ENCODE measurements at regions not wholly inside any gene's neighbourhood (a gene's known extent, or its start where the extent isn't known, plus 50 kb on each side); places are given as distances from the start of the nearest gene placed in this dataset.

DNA sequence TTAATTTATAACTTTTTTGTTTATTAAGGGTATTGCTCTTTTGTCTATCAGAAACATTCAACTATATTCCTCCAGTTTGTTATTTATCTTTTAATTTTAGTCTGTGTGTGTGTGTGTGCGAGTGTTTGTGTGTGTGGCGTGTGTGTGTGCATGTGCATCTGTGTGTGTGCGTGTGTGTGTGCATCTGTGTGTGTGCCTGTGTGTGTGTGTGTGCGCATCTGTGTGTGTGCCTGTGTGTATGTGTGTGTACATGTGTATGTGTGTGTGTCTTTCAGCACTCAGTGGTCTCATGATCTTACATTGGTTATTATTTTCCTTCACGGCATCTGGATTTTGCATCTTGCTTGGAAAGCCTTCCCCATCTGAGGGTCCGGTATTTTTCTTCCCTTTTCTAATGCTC, 281.1 kb upstream of the RTL1 start:
- CTCF ChIA-PET = no interaction called here
- POLR2A ChIA-PET = no interaction called here

DNA sequence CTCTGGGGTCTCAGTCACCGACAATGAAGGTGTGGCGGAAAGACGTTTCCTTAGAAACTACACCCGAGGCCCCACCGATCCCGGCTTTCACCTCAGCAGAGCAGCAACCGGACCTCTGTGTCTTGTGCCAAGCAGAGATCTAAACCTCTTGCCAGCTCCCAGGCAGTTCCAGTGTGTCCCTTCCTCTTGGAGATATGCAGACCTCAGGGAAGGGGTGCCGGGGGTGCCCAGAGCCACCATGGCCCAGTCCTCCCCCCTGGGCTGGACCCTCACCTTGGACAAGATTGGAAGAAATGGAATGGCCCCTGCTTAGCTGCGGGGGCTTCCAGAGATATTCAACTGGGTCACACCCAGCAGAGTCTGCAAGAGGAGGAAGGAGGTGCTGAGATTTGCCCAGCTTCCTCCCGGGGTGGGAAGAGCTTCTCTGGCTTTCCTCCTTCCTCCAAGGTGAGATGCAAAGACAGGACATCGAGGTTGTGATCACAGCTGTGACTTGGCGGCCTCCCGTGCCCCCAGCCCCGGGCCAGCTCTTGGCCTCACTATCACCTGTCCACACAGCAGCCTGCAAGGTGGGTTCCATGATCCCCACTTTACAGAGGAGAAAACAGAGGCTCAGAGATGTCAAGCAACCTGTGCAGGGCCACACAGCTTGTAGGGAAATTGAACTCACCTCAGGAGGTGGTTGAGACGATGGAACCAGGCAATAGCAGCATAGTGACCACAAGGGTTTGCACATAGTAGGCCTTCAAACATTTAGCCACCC, 281.7 kb upstream of the RTL1 start:
- POLR2A ChIA-PET = no interaction called here
- CTCF ChIA-PET = no interaction called here

DNA sequence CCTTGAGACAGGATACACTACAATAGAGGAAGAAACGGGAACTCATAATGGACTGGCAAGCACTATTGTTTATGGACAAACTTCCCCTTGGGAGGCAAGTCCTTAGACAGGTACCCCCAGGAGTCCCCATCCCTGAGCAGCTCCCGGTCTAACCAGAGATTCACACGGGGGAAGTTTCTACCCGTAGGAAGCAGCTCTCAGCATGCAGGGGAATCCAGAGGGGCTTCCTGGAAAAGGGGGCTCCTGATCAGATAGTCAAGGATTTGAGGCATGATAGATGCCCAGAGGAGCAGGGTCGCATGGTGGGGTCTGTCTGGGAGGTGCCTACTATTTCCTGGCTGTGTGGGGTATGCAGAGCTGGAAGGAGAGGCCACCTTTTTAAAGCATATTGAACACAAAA, 282.4 kb upstream of the RTL1 start:
- ChIA-PET CTCF (no interaction called here), POLR2A (no interaction called here)

DNA sequence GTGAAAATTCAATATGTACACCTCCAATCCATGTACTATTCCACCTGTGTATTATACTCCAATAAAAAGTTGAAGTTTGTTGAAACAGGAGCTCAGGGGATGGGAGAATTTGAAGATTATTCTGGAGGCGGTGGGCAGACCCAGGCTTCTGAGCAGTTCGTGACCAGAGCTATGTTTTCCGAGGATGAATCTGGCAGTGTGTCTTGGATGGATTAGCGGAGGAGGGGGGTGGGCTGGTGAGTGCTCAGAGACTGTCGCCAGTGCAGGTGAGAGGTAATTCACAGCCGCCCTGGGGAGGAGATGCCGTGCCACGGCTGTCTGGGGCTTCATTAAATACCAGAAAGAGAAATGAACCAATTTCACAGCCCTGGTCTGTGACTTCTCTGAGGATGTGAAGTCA, 283.0 kb upstream of the RTL1 start:
- ChIA-PET POLR2A (no interaction called here), CTCF (no interaction called here)

DNA sequence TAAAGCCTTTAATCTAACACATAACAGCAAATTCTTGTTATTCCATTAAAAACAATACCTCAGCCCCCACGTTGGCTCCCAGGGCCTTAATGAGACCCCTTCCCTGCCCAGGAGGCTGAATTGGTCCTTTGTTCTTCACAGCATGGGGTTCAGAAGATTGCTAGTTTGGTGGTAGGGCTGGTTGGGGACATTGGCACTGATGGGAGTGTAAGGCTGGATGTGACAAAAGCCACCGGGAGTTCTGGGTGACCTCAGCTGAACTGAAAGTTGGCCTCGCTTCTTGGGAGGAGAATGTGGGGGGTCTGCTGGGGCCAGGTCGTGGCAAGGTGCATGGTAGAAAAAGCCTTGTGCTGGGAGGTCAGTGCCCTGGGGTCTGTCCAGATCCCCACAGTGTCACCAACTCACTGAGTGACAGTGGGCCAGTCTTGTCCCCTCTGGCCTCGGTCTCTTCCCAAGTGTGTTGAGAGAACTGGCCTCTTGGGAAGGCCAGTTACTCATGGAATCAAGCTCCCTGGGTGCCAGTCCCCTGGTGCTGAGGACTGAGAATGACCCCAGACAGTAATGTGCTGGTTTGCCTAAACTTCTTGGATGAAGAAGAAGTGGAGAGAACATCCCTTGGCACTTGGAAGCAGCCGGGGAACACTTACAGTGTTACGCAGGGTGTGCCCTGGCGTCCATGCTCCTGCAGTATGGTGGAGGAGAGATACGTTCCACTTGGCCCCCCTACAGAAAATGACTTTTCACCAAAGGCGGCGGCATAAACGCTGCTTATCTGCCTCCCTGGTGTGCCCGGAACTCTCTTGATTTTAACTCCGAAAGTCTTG, 283.7 kb upstream of the RTL1 start:
- POLR2A ChIA-PET = no interaction called here
- CTCF ChIA-PET = no interaction called here

DNA sequence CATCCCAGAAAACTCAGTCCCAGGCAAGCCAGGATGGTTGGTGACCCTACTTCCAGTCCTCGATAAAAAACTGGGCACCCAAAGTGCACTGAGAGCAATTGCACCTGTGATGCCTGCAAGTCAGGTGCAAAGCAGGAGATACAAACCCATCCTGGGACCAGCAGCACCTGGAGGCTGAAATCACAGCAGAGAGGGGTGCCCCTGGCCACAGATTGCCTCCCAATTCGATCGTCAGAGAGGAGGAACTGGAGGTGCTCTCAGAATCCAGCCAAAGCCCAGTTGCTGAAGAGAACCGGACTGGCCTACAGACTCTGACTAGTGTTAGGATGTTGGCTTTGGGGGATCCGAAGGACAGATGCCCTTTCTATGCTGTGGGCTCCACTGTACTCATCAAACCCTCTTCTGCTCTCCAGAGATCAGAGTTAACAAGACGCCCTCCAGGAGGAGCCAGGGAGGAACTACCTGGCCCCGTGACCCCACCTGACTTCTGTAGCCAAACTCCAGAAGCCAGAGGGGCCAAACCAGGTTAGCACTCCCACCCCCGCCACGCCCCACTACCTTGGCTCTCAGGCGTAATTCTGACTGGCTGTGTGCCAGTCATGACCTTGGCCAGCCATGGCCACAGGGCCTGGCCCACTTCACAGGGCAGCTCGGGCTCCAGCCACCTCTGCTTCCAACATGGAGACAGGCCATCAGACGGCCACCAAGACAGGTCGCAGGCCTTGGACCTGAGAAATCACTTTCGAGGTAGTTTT, 284.5 kb upstream of the RTL1 start:
- CTCF ChIA-PET = no interaction called here
- POLR2A ChIA-PET = no interaction called here

DNA sequence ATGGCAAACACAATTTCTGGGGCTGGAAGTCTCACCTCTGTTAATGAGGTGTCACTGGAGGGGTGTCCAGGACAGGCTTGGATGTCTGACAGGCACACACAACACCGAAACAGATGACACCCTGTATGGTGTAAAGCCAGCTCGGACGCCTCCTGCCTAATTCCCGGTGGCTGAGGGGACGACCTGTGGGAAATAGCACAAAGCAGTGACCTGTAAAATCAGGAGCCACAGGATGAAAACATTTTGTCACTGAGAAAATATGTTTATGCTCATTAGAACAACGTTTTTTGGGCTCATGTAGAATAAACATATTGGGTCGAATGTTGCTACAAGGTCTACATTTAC, 285.0 kb upstream of the RTL1 start:
- ChIA-PET CTCF (no interaction called here), POLR2A (no interaction called here)

DNA sequence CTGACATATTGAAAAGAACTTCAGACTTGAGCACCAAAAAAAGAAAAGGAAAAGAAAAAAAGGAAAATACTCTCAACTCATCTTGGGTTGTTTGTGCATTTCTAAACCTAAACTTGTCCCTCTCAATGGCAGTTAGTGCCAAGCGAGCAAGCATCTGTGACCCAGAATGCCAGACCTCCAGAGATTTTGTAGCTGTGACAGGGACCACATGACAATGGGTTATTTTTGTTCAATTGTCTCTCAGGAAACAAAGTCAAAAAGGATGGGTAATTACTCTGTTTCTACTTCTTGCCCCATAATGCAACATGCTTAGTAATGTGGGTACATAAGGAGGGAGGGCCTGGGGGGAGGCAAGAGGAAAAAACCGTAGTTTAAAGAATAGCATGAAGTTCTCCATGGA, 285.7 kb upstream of the RTL1 start:
- ChIA-PET CTCF (no interaction called here), POLR2A (no interaction called here)

DNA sequence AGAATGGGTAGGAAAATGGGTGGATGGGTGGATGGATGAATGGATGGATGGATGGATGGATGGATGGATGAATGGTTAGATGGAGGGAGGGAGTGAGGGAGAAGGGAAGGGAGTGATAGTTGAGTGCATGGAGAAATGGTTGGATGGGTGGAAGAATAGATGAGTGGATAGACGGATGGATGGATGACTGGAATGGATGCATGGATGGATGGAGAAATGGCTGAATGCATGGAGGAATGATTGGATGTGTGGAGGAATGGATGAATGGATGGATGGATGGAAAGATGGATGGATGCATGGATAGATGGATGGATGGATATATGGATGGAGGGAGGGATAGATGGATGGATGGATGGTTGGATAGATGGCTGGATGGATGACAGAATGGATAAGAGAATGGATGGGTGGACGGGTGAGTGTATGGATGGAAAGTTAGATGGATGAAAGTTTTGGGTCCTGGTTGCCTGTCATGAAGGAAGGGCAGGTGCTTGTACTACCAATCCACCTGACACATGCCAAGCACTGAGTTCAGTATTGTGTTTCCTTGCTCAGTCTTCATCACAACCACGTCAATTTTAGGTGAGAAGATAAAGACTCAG, 286.5 kb upstream of the RTL1 start:
- POLR2A ChIA-PET = no interaction called here

DNA sequence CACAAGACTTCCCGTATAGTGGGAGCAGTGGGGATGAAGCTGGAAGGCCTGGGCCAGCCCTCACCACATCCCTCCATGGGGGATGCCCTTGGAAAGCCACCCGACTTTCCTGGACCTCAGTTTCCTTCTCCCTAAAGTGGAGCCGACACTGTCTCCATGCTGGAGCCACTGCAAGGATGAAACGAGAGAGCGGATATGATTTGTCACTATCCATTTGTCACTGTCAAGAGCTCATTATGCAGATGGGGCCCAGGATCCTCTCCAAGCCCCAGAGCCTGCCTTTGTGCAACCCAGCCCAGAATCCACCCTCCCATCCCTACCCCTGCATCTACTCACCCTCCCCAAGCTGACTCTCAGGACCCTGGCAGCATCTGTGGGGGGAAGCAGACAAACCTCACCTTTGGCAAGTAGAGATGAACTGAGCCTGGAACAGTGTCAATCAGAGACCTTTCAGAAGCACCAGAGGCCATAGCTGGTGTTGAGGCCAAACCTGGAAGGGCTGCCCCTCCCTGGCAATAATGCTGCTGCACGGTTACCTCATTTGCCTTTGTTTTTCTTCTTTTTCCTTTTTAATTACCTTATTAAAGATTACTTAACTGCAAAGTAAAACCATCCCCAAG, 287.7 kb upstream of the RTL1 start:
- POLR2A ChIA-PET = no interaction called here
- CTCF ChIA-PET = no interaction called here

More for the DNA sequence above, 286.5 kb upstream of the RTL1 start:
- CTCF ChIA-PET = no interaction called here

DNA sequence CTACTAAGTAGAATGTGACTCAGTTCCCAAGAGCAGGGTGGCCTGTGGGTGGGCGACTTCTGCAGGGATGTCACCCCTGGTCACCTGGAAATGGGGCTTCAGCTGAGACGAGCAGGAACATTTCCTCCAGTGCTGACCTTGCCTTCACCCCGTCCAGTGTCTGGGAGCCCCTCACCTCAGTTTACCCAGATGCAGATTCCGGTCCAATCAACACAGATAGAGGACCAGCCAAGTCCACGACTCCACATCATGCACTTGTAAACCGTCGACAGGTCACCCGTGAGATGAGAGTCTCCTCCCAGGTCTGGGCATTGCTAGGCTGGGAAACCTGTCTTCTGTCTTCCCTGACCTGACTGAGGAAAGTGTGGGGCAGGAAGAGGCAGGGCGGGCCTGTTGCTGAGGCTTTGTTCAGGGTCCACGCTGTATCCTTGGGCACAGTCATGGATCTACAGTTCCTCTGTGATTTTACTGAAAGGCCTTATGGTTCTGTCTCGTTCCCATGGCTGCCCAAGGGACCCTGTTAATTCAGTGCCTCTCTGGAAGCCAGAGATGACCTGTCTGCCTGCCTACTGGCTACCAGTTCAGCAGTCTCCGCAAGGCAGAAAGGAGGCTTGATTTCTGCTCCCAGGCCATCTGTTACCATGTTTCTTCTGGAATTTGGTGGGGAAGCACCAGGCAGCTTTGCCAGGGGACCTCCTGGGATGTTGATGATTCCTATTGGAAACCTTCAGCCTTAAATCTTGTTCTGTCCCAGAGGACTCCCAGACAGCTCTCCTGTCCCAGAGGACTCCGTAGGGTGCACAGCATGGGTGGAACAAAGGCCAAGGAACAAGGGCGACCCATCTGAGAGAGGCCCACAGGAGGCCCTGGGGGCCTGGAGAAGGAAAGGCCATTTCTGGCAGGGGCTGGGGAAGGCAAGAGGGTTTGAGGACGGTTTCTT, 288.5 kb upstream of the RTL1 start:
- ChIA-PET CTCF (no interaction called here), POLR2A (no interaction called here)

DNA sequence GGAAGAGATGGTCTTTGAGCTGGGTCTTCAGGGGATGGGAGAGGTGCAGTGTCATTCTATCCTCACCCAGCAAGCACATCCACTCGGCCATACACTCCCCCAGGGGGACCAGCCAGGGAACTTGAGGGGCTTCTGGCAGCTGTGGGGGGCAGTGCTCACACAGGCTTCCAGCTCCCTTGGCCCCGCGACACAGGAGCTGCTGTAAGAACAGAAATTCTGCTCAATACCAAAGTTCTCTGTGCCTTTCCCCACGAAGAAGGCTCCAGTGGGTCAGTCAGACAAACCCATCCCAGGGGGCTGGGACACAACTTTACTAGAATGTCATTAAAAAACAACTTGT, 289.1 kb upstream of the RTL1 start:
- POLR2A ChIA-PET = no interaction called here
- CTCF ChIA-PET = no interaction called here

DNA sequence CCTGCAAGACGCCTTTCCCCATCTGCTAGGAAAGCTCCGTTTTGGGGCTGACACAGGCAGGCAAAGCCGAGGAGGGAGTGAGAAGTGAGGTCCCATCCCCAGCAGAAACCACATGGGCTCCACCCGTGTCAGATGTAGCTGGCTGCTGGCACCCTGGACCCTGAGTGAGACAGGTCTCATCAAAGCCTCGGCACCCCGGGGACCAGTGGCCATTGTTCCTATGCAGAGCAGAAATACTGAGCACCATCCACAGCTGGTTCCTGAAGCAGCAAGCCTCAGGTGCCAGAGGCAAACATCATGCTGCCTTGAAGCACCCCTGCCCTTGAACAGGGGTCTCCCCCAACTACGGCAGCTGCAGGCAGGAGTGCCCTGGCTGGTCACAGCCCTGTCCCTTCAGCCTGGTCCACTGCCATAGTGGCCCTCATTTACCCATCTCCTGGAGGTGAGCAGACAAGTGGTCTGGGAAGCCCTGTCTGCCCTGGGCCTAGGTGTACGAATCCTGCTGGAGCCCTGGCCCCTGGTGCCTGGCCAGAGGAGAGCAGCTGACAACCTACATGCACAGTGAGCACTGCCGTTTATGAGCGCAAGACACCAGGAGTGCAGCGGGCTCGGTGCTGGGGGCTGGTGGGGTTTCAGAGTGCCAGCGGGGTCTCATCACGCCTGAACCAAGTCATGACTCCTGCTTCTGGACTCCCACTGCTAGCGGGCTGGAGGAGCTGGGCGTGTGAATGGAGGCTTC, 289.8 kb upstream of the RTL1 start:
- ChIA-PET CTCF (no interaction called here), POLR2A (no interaction called here)

DNA sequence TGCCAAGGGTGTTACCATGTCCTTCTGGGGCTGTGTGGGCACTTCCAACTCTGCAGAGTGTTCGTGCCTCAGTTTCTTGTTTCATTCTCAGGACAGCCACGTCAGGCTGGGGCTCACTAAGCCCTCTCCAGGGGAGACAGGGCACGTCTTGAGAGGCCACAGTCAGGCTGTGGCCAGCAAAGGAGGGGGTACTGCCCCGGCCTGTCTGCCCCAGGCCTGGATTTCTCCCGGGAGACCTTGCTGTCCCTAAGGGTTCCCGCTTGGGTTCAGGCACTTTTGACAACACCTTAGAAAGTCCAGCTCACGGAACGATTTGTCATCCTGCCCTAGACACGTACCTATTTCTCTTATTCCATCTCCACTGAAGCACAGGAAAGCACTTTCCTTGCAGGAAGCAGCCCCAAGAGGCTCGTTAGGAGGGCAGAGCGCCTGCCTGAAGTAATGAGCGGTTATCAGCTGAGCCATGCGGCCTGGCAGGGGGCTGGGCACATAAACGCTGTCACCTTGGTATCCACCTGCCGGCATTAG, 290.4 kb upstream of the RTL1 start:
- ChIA-PET POLR2A (no interaction called here), CTCF (no interaction called here)

DNA sequence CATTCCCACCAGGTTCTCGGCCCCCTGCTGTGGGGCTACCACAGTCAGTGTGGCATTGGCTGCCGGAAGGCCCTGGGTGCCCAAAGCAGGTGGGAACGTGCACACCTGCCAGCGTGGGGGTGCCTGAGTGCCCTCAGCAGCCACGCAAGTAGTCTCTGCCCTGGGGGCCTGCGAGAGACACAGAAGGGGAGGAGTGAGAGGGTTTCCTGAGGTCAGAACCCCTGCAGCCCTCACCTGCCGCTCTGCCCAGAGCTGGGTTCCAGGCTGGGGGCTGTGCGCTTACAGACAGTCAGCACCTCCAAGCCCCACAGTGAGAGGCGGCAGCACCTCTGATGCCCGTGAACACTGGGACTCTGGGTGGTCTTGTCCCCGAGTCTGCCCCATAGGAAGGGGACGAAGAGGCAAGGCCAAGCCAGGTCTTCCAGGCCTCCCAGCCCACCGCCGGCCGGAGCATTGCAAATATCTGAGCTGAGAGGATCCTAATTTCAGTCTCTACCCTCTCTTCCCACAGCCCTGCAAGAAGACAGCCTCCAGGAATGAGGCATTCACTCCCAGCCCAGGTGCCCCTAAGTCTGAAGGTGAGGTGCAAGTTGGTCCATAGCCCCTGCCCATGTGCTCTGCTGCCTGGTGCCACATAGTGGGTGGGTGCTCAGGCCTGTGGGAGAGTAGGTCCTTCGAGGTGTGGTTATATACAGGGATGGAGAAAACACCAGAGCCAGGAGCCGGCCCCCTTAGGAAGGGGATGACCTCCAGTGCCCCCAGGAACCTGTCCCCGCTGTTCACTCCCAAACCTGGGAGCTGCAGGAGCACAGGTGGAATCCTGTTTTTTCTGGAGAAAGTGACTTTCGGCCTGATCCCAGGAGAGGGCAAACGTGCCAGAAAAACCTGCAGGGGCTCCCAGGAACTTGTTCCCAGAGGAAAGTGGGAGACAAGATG, 291.1 kb upstream of the RTL1 start:
- POLR2A ChIA-PET = no interaction called here
- CTCF ChIA-PET = no interaction called here

DNA sequence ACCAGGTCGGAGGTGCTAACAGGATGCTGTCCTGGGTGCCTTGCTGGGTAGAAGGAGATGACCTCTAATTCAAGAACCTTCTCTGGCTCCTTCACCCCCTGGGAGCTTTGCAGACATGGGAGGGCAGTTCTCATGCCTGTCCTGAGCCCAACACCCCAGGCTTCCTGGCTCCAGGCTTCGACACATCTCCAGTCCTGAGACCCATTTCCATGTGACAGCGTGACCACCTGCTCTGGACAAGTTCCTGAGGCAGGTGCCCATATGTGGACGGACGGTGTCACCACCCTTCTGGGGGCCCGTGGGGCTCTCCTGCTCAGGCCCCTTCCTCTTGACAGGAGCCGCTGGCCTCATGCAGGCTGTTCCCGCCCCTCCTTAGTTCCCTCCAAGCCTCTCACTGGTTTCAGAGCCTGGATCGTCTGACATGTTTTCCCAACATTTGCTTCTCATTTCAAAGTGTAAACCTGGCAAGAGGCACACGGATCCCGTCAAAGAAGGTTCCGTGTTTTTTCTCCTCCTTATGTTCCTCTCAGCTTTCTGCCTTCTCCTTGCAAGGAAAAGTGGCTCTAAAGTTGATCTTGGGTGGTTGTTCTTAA, 291.9 kb upstream of the RTL1 start:
- POLR2A ChIA-PET = no interaction called here
- CTCF ChIA-PET = no interaction called here

DNA sequence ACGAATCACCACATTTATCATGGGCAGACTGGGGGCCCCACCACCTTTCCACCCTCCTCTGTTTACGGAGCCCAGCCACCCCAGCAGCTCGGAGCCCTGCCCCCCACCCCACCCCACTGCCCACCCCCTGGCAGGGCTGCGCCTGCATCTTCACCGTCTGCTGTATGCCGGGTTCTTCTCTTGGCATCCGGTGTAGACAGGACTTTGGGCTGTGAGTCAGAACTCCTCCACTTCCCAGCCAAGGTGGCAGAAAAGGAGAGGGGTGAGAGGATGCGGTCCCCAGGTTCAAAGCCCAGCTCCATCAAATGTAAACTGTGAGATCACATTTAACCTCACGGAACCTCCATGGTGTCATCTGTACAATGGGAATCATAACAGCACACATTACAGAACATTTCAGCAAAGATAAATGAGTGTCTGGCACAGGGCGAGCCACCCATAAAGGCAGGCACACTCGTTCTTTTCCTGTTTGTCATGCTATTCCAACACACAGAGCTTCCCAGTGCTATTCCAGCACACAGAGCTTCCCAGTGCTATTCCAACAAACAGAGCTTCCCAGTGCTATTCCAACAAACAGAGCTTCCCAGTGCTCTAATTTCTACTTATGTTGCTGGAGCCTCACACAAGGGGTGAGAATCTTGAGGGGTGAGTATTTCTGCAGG, 292.7 kb upstream of the RTL1 start:
- POLR2A ChIA-PET = no interaction called here
- CTCF ChIA-PET = no interaction called here

Data from activated CD8-positive, alpha-beta memory T cell treated with anti-CD3 and anti-CD28 coated beads for 36 hours (primary cell).